Hepatocyte (in vitro differentiated cells): ENCODE measurements at regions not wholly inside any gene's neighbourhood (a gene's known extent, or its start where the extent isn't known, plus 50 kb on each side); places are given as distances from the start of the nearest gene placed in this dataset.

Experiments used
- DNase-seq: peaks from one replicate; pipeline ENCODE4 v3.0.0-alpha.2; 2016; ENCODE audit warnings: low spot score
- H2AFZ ChIP-seq: fragments of 200-600 bp; sonication (generic); 2 replicates; pipeline ENCODE4 v1.6.0; 2016; ENCODE audit warnings: antibody characterized with exemption, mild to moderate bottlenecking
- H3K27ac ChIP-seq: fragments of 200-600 bp; sonication (generic); 2 replicates; pipeline ENCODE4 v1.5.1; 2016; ENCODE audit warnings: mild to moderate bottlenecking
- H3K27me3 ChIP-seq: fragments of 200-600 bp; sonication (generic); 2 replicates; pipeline ENCODE4 v1.6.1; 2016
- H3K36me3 ChIP-seq: fragments of 200-600 bp; sonication (generic); replicated peaks from 2 replicates; pipeline ENCODE4 v1.5.1; 2016; ENCODE audit warnings: low read depth; ENCODE audit not compliant: insufficient read depth
- H3K4me1 ChIP-seq: fragments of 200-600 bp; sonication (generic); 2 replicates; pipeline ENCODE4 v1.5.1; 2016; ENCODE audit warnings: mild to moderate bottlenecking, moderate library complexity; ENCODE audit not compliant: insufficient read depth
- H3K4me2 ChIP-seq: fragments of 200-600 bp; sonication (generic); 2 replicates; pipeline ENCODE4 v1.6.0; 2016
- H3K4me3 ChIP-seq: fragments of 200-600 bp; sonication (generic); 2 replicates; pipeline ENCODE4 v1.5.1; 2016; ENCODE audit warnings: mild to moderate bottlenecking
- H3K79me2 ChIP-seq: fragments of 200-600 bp; sonication (generic); 2 replicates; pipeline ENCODE4 v1.6.0; 2017; ENCODE audit warnings: mild to moderate bottlenecking
- H3K9me2 ChIP-seq: fragments of 200-600 bp; sonication (generic); replicated peaks from 2 replicates; pipeline ENCODE4 v1.6.0; 2017; ENCODE audit warnings: mild to moderate bottlenecking; ENCODE audit not compliant: insufficient read depth
- H3K9me3 ChIP-seq: fragments of 200-600 bp; sonication (generic); 2 replicates; pipeline ENCODE4 v1.5.1; 2016; ENCODE audit warnings: low read depth, mild to moderate bottlenecking
- H4K20me1 ChIP-seq: fragments of 200-600 bp; sonication (generic); 2 replicates; pipeline ENCODE4 v1.6.0; 2016; ENCODE audit warnings: mild to moderate bottlenecking; ENCODE audit not compliant: insufficient read depth, poor library complexity, severe bottlenecking
- EZH2 ChIP-seq: fragments of 200-600 bp; sonication (generic); IDR thresholded peaks from 2 replicates; pipeline ENCODE4 v1.6.1; 2016; ENCODE audit warnings: antibody characterized with exemption, mild to moderate bottlenecking, borderline replicate concordance
- EZH2phosphoT487 ChIP-seq: fragments of 200-600 bp; sonication (generic); IDR thresholded peaks from one replicate; pipeline ENCODE4 v1.6.1; 2018; ENCODE audit warnings: antibody characterized with exemption, mild to moderate bottlenecking, low read depth, moderate library complexity; ENCODE audit not compliant: unreplicated experiment, severe bottlenecking
- WGBS: methylation state at CpG from one replicate; pipeline ENCODE4 v1.1.6; 2016; ENCODE audit warnings: low lambda C conversion rate; ENCODE audit errors: missing lambda C conversion rate; 5-methylcytosine and 5-hydroxymethylcytosine counted together
- TF ChIP-seq, protein P1 (sequence below): fragments of 200-600 bp; sonication (generic); IDR thresholded peaks from 2 replicates; pipeline ENCODE4 v1.5.1; 2016; ENCODE audit warnings: antibody characterized with exemption, mild to moderate bottlenecking; ENCODE audit not compliant: poor library complexity

DNA sequence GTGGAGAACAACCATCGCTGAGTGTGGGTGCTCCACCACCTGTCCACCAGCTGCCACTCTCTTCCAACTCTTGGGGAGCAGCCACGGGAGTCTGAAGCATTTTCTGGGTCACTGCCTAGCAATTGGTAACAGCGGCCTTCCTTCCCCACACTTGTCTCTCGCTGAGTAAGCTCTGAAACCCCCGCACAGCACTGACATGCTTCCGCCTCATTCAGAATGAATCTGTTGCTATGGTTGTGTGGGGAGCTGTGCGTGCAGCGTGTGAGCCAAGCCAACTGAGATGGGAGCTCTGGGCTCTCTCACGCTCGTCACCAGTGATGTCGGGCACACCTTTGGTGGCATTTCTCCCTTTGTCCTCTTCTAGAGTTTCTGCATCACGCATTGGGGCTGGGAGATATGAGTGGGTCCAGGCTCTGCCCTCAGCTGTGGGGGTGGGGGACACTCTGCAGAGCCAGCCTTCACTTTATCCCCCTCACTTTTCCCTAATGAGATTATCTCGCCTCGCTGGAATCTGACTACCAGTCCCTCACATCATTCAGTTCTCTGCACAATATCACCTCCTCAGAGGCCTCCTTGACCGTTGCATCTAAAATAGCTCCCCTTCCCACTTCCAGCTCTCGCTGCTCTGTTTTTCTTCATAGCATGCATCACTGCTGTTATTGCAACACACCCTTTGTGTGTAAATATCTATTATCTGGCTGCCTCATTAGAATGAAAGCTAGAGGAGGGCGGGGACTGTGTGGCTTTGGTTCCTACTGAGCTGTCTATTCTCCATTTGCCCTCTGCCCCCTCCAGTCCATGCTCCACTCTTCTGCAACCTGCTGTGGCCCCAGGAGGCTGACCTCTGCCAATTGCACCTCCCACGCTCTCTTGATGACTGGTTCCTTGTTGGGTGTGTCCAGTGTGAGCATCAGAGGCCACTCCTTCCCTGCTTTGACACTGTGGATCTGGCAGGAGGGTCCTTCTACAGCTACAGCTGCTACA is 569.9 kb upstream of the CADM1 start:
- H3K4me3 ChIP-seq: no peak overlapping the region
- TF ChIP-seq EZH2phosphoT487: no peak
- TF ChIP-seq, protein P1, sequence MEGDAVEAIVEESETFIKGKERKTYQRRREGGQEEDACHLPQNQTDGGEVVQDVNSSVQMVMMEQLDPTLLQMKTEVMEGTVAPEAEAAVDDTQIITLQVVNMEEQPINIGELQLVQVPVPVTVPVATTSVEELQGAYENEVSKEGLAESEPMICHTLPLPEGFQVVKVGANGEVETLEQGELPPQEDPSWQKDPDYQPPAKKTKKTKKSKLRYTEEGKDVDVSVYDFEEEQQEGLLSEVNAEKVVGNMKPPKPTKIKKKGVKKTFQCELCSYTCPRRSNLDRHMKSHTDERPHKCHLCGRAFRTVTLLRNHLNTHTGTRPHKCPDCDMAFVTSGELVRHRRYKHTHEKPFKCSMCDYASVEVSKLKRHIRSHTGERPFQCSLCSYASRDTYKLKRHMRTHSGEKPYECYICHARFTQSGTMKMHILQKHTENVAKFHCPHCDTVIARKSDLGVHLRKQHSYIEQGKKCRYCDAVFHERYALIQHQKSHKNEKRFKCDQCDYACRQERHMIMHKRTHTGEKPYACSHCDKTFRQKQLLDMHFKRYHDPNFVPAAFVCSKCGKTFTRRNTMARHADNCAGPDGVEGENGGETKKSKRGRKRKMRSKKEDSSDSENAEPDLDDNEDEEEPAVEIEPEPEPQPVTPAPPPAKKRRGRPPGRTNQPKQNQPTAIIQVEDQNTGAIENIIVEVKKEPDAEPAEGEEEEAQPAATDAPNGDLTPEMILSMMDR: no peak
- TF ChIP-seq EZH2: no peak
- no peaks in the 10 kb centered on the region for H3K36me3 ChIP-seq
- no peak overlapping the region for H3K4me2 ChIP-seq
- peaks cover 17% of the 10 kb centered on the region for H3K27me3 ChIP-seq
- no peak overlapping the region for H2AFZ ChIP-seq
- H4K20me1 ChIP-seq: no peaks in the 10 kb centered on the region
- WGBS: 49% methylated on average over 18 of the region's 18 CpGs
- H3K27ac ChIP-seq: peak overlapping the region; percentile 53
- H3K9me3 ChIP-seq: no peaks in the 10 kb centered on the region
- H3K9me2 ChIP-seq: no peaks in the 10 kb centered on the region
- peaks cover 3% of the 10 kb centered on the region for H3K4me1 ChIP-seq
- DNase-seq: peak; percentile 63
- H3K79me2 ChIP-seq: no peaks in the 10 kb centered on the region

DNA sequence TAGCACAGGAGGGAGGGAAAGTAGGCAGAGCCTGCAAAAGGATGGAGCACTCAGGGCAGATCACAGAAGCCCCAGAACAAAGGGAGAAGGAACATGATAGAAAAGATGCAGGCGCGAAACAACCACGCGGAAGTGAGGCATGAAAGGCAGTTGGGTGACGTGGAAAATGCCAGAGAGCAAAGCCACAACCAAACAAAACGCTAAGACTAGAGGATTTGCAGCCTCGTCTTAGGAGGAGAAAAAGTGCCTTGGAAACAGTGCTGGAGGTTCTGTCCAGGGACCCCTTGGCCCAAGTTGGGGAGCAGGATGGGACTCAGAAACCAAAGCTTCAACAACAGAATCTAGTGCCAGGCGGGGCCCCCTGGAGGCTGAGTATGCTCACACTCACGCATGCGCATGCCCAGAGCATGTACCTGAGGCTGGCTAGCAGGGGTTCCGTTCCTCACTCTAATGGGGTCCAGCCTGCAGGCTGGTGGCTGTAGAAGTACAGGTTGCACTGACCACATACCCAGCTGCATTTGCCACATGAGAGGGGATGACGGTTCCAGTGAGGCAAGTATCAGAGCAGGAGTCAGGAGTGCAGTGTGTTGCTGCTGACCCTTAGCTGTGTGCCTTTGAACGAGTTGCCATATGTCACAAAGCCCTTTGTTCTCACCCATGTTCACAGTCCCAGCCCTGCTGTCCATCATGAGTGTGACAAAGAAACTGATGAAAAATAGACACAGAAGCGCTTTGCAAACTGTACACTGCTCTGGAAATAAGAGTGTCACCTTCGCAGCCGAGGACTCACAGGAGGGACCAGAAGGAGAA is 568.6 kb upstream of the CADM1 start:
- no peaks in the 10 kb centered on the region for H4K20me1 ChIP-seq
- no peaks in the 10 kb centered on the region for H3K79me2 ChIP-seq
- H3K4me1 ChIP-seq: peaks cover 3% of the 10 kb centered on the region
- peaks cover 17% of the 10 kb centered on the region for H3K27me3 ChIP-seq
- 75% methylated on average over 16 of the region's 16 CpGs for WGBS
- no peak overlapping the region for H3K4me3 ChIP-seq
- H3K4me2 ChIP-seq: no peak overlapping the region
- peak; percentile 16 for DNase-seq
- no peaks in the 10 kb centered on the region for H3K9me3 ChIP-seq
- no peak for TF ChIP-seq EZH2phosphoT487
- TF ChIP-seq EZH2: no peak
- TF ChIP-seq, protein P1: no peak
- no peaks in the 10 kb centered on the region for H3K36me3 ChIP-seq
- H2AFZ ChIP-seq: no peak overlapping the region
- no peaks in the 10 kb centered on the region for H3K9me2 ChIP-seq
- no peak overlapping the region for H3K27ac ChIP-seq

DNA sequence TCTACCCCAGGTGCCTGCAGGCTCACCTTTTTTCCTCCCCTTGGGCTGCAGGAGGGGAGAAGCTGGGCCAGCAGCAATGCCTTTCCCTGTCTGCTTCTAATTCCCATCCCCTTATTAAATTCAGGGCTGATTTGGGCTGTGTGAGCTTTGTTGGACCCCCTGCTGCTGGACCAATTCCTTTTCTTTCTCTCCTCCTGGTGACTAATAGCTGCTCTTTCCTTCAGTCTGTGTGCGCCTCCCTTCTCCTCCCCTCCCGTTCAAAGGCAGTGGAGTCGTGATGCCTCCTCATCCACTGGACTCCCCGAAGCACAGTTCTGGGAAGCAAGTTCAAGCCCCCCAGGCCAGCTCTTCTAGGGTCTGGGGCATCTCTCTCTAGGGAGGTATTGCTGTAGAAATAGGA is 567.9 kb upstream of the CADM1 start:
- no peak for TF ChIP-seq EZH2phosphoT487
- TF ChIP-seq, protein P1: no peak
- WGBS: 62% methylated on average over 4 of the region's 4 CpGs
- H2AFZ ChIP-seq: no peak overlapping the region

More for the DNA sequence above, 567.9 kb upstream of the CADM1 start:
- Histone ChIP-seq H3K4me1 (peaks cover 3% of the 10 kb centered on the region), H3K27me3 (peaks cover 17% of the 10 kb centered on the region), H3K9me2 (no peaks in the 10 kb centered on the region), H3K4me2 (no peak overlapping the region), H3K79me2 (no peaks in the 10 kb centered on the region), H3K36me3 (no peaks in the 10 kb centered on the region), H4K20me1 (no peaks in the 10 kb centered on the region), H3K9me3 (no peaks in the 10 kb centered on the region), H3K27ac (no peak overlapping the region), H3K4me3 (no peak overlapping the region)
- DNase-seq: no peak
